Osteocyte (in vitro differentiated cells): ENCODE measurements at regions not wholly inside any gene's neighbourhood (a gene's known extent, or its start where the extent isn't known, plus 50 kb on each side); places are given as distances from the start of the nearest gene placed in this dataset.

Experiments used
- DNase-seq: peaks from one replicate; pipeline ENCODE4 v3.0.0; 2021; ENCODE audit warnings: mixed read lengths; ENCODE audit not compliant: unreplicated experiment; ENCODE audit errors: extremely low spot score
- H3K27ac Mint-ChIP-seq: one replicate; pipeline ENCODE4 v1.8.0; 2021; ENCODE audit warnings: mild to moderate bottlenecking, mixed read lengths; ENCODE audit not compliant: unreplicated experiment
- H3K27me3 Mint-ChIP-seq: one replicate; pipeline ENCODE4 v1.8.0; 2021; ENCODE audit warnings: mixed read lengths; ENCODE audit not compliant: unreplicated experiment
- H3K36me3 Mint-ChIP-seq: one replicate; pipeline ENCODE4 v1.8.0; 2021; ENCODE audit warnings: mixed read lengths; ENCODE audit not compliant: unreplicated experiment
- H3K4me1 Mint-ChIP-seq: one replicate; pipeline ENCODE4 v1.8.0; 2021; ENCODE audit warnings: mixed read lengths; ENCODE audit not compliant: unreplicated experiment
- H3K4me3 Mint-ChIP-seq: one replicate; pipeline ENCODE4 v1.8.0; 2021; ENCODE audit warnings: mild to moderate bottlenecking, moderate library complexity, mixed read lengths; ENCODE audit not compliant: unreplicated experiment
- H3K9me3 Mint-ChIP-seq: one replicate; pipeline ENCODE4 v1.8.0; 2021; ENCODE audit warnings: mixed read lengths; ENCODE audit not compliant: unreplicated experiment
- CTCF ChIP-seq: fragments of 200-600 bp; sonication (generic); IDR thresholded peaks from 2 replicates; pipeline ENCODE4 v1.5.0; 2021; ENCODE audit warnings: antibody characterized with exemption, mild to moderate bottlenecking, moderate library complexity

GRCh38 chr2:2664989-2665833 is 334.1 kb upstream of the MYT1L start:
- Mint-ChIP-seq H3K27ac (no peak overlapping the region), H3K4me1 (no peaks in the 10 kb centered on the region), H3K27me3 (no peaks in the 10 kb centered on the region), H3K4me3 (no peak overlapping the region), H3K36me3 (no peaks in the 10 kb centered on the region), H3K9me3 (peaks cover 9% of the 10 kb centered on the region)
- DNase-seq = no peak
- no peak for TF ChIP-seq CTCF

GRCh38 chr2:2663401-2664036 is 332.4 kb upstream of the MYT1L start:
- no peak for DNase-seq
- no peaks in the 10 kb centered on the region for H3K36me3 Mint-ChIP-seq

GRCh38 chr2:2662847-2663356 is 331.8 kb upstream of the MYT1L start:
- peaks cover 13% of the 10 kb centered on the region for H3K9me3 Mint-ChIP-seq
- H3K4me3 Mint-ChIP-seq = no peak overlapping the region
- no peaks in the 10 kb centered on the region for H3K27me3 Mint-ChIP-seq
- H3K4me1 Mint-ChIP-seq = no peaks in the 10 kb centered on the region
- no peak overlapping the region for H3K27ac Mint-ChIP-seq
- no peaks in the 10 kb centered on the region for H3K36me3 Mint-ChIP-seq
- no peak for DNase-seq
- TF ChIP-seq CTCF = no peak

More at GRCh38 chr2:2663401-2664036, 332.4 kb upstream of the MYT1L start:
- H3K27ac Mint-ChIP-seq = no peak overlapping the region
- H3K4me1 Mint-ChIP-seq = no peaks in the 10 kb centered on the region
- H3K9me3 Mint-ChIP-seq = peaks cover 9% of the 10 kb centered on the region
- no peak for TF ChIP-seq CTCF
- no peaks in the 10 kb centered on the region for H3K27me3 Mint-ChIP-seq
- H3K4me3 Mint-ChIP-seq = no peak overlapping the region

- Mint-ChIP-seq H3K27me3 (no peaks in the 10 kb centered on the region), H3K9me3 (peaks cover 13% of the 10 kb centered on the region), H3K27ac (no peak overlapping the region), H3K36me3 (no peaks in the 10 kb centered on the region), H3K4me1 (no peaks in the 10 kb centered on the region), H3K4me3 (no peak overlapping the region)
- no peak for TF ChIP-seq CTCF
- no peak for DNase-seq
These were observed 331.2 kb upstream of the MYT1L start for GRCh38 chr2:2662037-2662846.
